ENCODE measurements at regions not wholly inside any gene's neighbourhood (a gene's known extent, or its start where the extent isn't known, plus 50 kb on each side); places are given as distances from the start of the nearest gene placed in this dataset.

- no peak for TF ChIP-seq POLR2AphosphoS5 (IDR thresholded peaks at IDR 0.05; ENCODE audit: low read depth, low read length)
- TF ChIP-seq POLR2A (IDR thresholded peaks at IDR 0.05; ENCODE audit: low read depth, low read length), result no peak
- TF ChIP-seq TAF1 (IDR thresholded peaks at IDR 0.05; ENCODE audit: low read depth, low read length), result no peak
- no peak for TF ChIP-seq SPI1 (IDR thresholded peaks at IDR 0.05; ENCODE audit: low read depth, low read length)
Measured at GRCh38 chr14:106665814-106666213, 1139.4 kb downstream of the TMEM121 start.
